K562 (cell line): ENCODE measurements at regions not wholly inside any gene's neighbourhood (a gene's known extent, or its start where the extent isn't known, plus 50 kb on each side); places are given as distances from the start of the nearest gene placed in this dataset.

ENCODE experiments used
- ATAC-seq: fragments of 200-7000 bp; cut with Tn5 transposase; 3 replicates; pipeline ENCODE4 v1.9.1; 2020; ENCODE audit warnings: moderate library complexity
- BruUV-seq: library from RNA; stranded (reverse); fragments of 400-500 nt; replicated peaks from 2 replicates; lab custom pipeline; 2021; lab: Mats Ljungman, UMichigan
- CTCF ChIA-PET: fragments of 300-600 bp; formaldehyde crosslinking; extraction: SDS; loops from one replicate; lab custom pipeline; 2021; ENCODE audit warnings: low intra/inter-chr PET ratio; lab: Yijun Ruan, JAX
- POLR2A ChIA-PET: fragments of 300-600, 350-650 bp; sonication (Branson Sonifier 250); formaldehyde crosslinking; extraction: SDS; loops from one replicate; lab custom pipeline; 2021; ENCODE audit warnings: antibody characterized with exemption, inconsistent platforms; lab: Yijun Ruan, JAX
- DNase-seq, 4 experiments: peaks; one replicate each; pipeline versions ENCODE4 v3.0.0 to v3.0.0-alpha.2; 2011 to 2018; ENCODE audit warnings: low spot score in 3 of 4, mixed read lengths in 3 of 4; ENCODE audit errors: extremely low read depth in 1 of 4
- FAIRE-seq: peaks from 2 replicates; lab custom pipeline; 2011; peaks lifted over from hg19 to GRCh38; lab: Jason Lieb, UNC
- H2AFZ ChIP-seq: 2 replicates; pipeline ENCODE4 v1.6.0; 2011; ENCODE audit warnings: low read depth, low read length, control low read depth, inconsistent platforms
- H3K27ac ChIP-seq: fragments of 200-600 bp; 3 replicates; pipeline ENCODE4 v1.8.0; 2011; ENCODE audit warnings: low read depth, mild to moderate bottlenecking, control low read depth, inconsistent platforms, low read length, moderate library complexity, mixed read lengths; ENCODE audit errors: extremely low read depth
- H3K27me3 ChIP-seq, 2 experiments: fragments of 300-600 bp in 1 of 2; 2 replicates in 1 of 2; 3 replicates in 1 of 2; pipeline versions ENCODE4 v1.6.0 to v1.8.0; 2011; ENCODE audit warnings: inconsistent platforms in 2 of 2, low read length in 2 of 2, mild to moderate bottlenecking in 1 of 2, mixed read lengths in 1 of 2, moderate library complexity in 1 of 2; ENCODE audit not compliant: control insufficient read depth in 2 of 2, insufficient read depth in 2 of 2
- H3K36me3 ChIP-seq: fragments of 300-600 bp; 3 replicates; pipeline ENCODE4 v1.8.0; 2011; ENCODE audit warnings: mild to moderate bottlenecking, low read length, inconsistent platforms; ENCODE audit not compliant: control insufficient read depth, insufficient read depth
- H3K4me1 ChIP-seq, 2 experiments: fragments of 200-600 bp in 1 of 2; replicated peaks in 1 of 2; 2 replicates in 1 of 2; 3 replicates in 1 of 2; pipeline versions ENCODE4 v1.5.1 to v1.8.0; 2011; ENCODE audit warnings: inconsistent platforms in 2 of 2, low read length in 2 of 2, mild to moderate bottlenecking in 1 of 2, mixed read lengths in 1 of 2, moderate library complexity in 1 of 2; ENCODE audit not compliant: control insufficient read depth in 2 of 2, insufficient read depth in 2 of 2
- H3K4me2 ChIP-seq: 2 replicates; pipeline ENCODE4 v1.6.1; 2011; ENCODE audit warnings: low read length, control low read depth, inconsistent platforms, mixed read lengths; ENCODE audit not compliant: insufficient read depth
- H3K4me3 ChIP-seq: fragments of 200-600 bp; sonication (generic), shearing (Covaris generic); 2 replicates; pipeline ENCODE4 v1.5.1; 2016; ENCODE audit warnings: control low read depth, inconsistent platforms
- H3K79me2 ChIP-seq: fragments of 200-600 bp; 3 replicates; pipeline ENCODE4 v1.8.0; 2011; ENCODE audit warnings: low read length, inconsistent platforms; ENCODE audit not compliant: control insufficient read depth, insufficient read depth
- H3K9ac ChIP-seq, 2 experiments: 2 replicates each; pipeline versions ENCODE4 v1.6.0 to v1.6.1; 2011; ENCODE audit warnings: low read depth in 2 of 2, low read length in 2 of 2, control low read depth in 1 of 2, inconsistent platforms in 1 of 2, mild to moderate bottlenecking in 1 of 2, mixed read lengths in 1 of 2; ENCODE audit not compliant: insufficient read depth in 1 of 2
- H3K9me1 ChIP-seq: one replicate; pipeline ENCODE4 v1.6.0; 2011; ENCODE audit warnings: inconsistent platforms, mild to moderate bottlenecking, low read length, moderate library complexity; ENCODE audit not compliant: control insufficient read depth, insufficient read depth
- H3K9me3 ChIP-seq: replicated peaks from 2 replicates; pipeline ENCODE4 v1.5.1; 2011; ENCODE audit warnings: low read depth, low read length, inconsistent platforms; ENCODE audit not compliant: control insufficient read depth, insufficient read depth
- H4K20me1 ChIP-seq: replicated peaks from 2 replicates; pipeline ENCODE4 v1.6.1; 2011; ENCODE audit warnings: low read length, inconsistent platforms, mixed read lengths; ENCODE audit not compliant: control insufficient read depth, insufficient read depth
- ARHGAP35 ChIP-seq: fragments of 450-650 bp; IDR thresholded peaks from 2 replicates; pipeline ENCODE4 v1.6.1; 2018; ENCODE audit not compliant: partially characterized antibody
- CEBPG ChIP-seq, 3 experiments: fragments of 200-800 bp in 1 of 3; sonication (Bioruptor generic) in 1 of 3; sonication (generic) in 1 of 3; formaldehyde crosslinking in 1 of 3; IDR thresholded peaks in 2 of 3; conservative IDR thresholded peaks in 1 of 3; 2 replicates each; pipeline versions ENCODE4 v1.6.1 to v1.8.0; 2016 to 2022; ENCODE audit warnings: missing compliant biosample characterization in 2 of 3, missing genetic modification characterization in 2 of 3, mild to moderate bottlenecking in 1 of 3, missing genetic modification reagents in 1 of 3
- CHD4 ChIP-seq: fragments of 200-600 bp; sonication (generic); IDR thresholded peaks from 3 replicates; pipeline ENCODE4 v1.6.1; 2012; ENCODE audit warnings: low read depth, mild to moderate bottlenecking, mixed read lengths, low read length, inconsistent platforms; ENCODE audit not compliant: insufficient read depth, insufficient replicate concordance, poor library complexity, severe bottlenecking
- GABPB1 ChIP-seq: sonication (generic); formaldehyde crosslinking; IDR thresholded peaks from 2 replicates; pipeline ENCODE4 v1.8.0; 2022; ENCODE audit warnings: mild to moderate bottlenecking, missing genetic modification reagents
- HNRNPK ChIP-seq: fragments of 200-400 bp; formaldehyde crosslinking; IDR thresholded peaks from one replicate; pipeline ENCODE4 v1.6.1; 2018; ENCODE audit warnings: mild to moderate bottlenecking, low read depth, low read length; ENCODE audit not compliant: poor library complexity, severe bottlenecking
- ILF3 ChIP-seq: fragments of 450-650 bp; IDR thresholded peaks from 2 replicates; pipeline ENCODE4 v1.6.1; 2018; ENCODE audit warnings: antibody characterized with exemption, mild to moderate bottlenecking, moderate library complexity, borderline replicate concordance
- MAZ ChIP-seq, 2 experiments: fragments of 450-650 bp in 1 of 2; sonication (generic) in 1 of 2; formaldehyde crosslinking; IDR thresholded peaks in 1 of 2; conservative IDR thresholded peaks in 1 of 2; 2 replicates each; pipeline versions ENCODE4 v1.4.0 to v1.5.0; 2020; ENCODE audit warnings: mild to moderate bottlenecking in 1 of 2, missing genetic modification reagents in 1 of 2
- NCOA6 ChIP-seq: fragments of 450-650 bp; IDR thresholded peaks from 2 replicates; pipeline ENCODE4 v1.6.1; 2017; ENCODE audit warnings: mild to moderate bottlenecking
- NEUROD1 ChIP-seq: fragments of 150-350 bp; IDR thresholded peaks from 2 replicates; pipeline ENCODE4 v1.6.1; 2014; ENCODE audit warnings: borderline replicate concordance, low read length, low read depth; ENCODE audit not compliant: partially characterized antibody
- RBM22 ChIP-seq: fragments of 200-400 bp; formaldehyde crosslinking; IDR thresholded peaks from 2 replicates; pipeline ENCODE4 v1.6.1; 2018; ENCODE audit warnings: low read length, low read depth; ENCODE audit not compliant: poor library complexity, severe bottlenecking
- TAF1 ChIP-seq: IDR thresholded peaks from 2 replicates; pipeline ENCODE4 v1.6.1; 2011; ENCODE audit warnings: mild to moderate bottlenecking, low read length, moderate library complexity; ENCODE audit not compliant: insufficient read depth, control insufficient read depth, severe bottlenecking; ENCODE audit errors: extremely low read depth
- TCF3 ChIP-seq: sonication (generic); formaldehyde crosslinking; IDR thresholded peaks from 2 replicates; pipeline ENCODE4 v1.4.0; 2020; ENCODE audit warnings: mild to moderate bottlenecking, missing genetic modification reagents
- YY1 ChIP-seq, 3 experiments: IDR thresholded peaks; 2 replicates each; pipeline ENCODE4 v1.6.1; 2011; ENCODE audit warnings: low read length in 2 of 3, mild to moderate bottlenecking in 2 of 3, moderate library complexity in 2 of 3, borderline replicate concordance in 1 of 3, control low read depth in 1 of 3, low read depth in 1 of 3; ENCODE audit not compliant: insufficient read depth in 3 of 3, insufficient replicate concordance in 2 of 3, control insufficient read depth in 1 of 3, insufficient read length in 1 of 3; ENCODE audit errors: extremely low read depth in 1 of 3
- ZNF445 ChIP-seq: fragments of 250-450 bp; sonication (Bioruptor Pico); IDR thresholded peaks from 2 replicates; pipeline ENCODE4 v1.4.0; 2020; ENCODE audit warnings: low read depth, mild to moderate bottlenecking, moderate library complexity
- WGBS: fragments of 100-300 bp; shearing (Covaris generic); methylation state at CpG from one replicate; pipeline ENCODE4 v1.1.6; 2016; ENCODE audit warnings: low coverage, mixed read lengths; ENCODE audit not compliant: insufficient coverage; ENCODE audit errors: missing lambda C conversion rate; 5-methylcytosine and 5-hydroxymethylcytosine counted together
- in situ Hi-C: fragments of 300-500 bp; cut with MboI; formaldehyde crosslinking; loops from 4 replicates; pipeline ENCODE4 v1.15.0; 2018; ENCODE audit warnings: inconsistent platforms, mixed read lengths
- intact Hi-C: fragments of 100-400 bp; cut with micrococcal nuclease; formaldehyde crosslinking; loops from 2 replicates; pipeline ENCODE4 v1.14.2; 2022
- TF ChIP-seq, protein P1 (sequence below): fragments of 450-650 bp; conservative IDR thresholded peaks from 2 replicates; pipeline ENCODE4 v1.6.1; 2016; ENCODE audit warnings: missing genetic modification characterization, low read depth, mild to moderate bottlenecking, control low read depth, missing compliant biosample characterization
- TF ChIP-seq, protein P2 (sequence below): fragments of 250-450 bp; sonication (Bioruptor Pico); IDR thresholded peaks from 2 replicates; pipeline ENCODE4 v1.5.0; 2020; ENCODE audit warnings: mild to moderate bottlenecking

DNA sequence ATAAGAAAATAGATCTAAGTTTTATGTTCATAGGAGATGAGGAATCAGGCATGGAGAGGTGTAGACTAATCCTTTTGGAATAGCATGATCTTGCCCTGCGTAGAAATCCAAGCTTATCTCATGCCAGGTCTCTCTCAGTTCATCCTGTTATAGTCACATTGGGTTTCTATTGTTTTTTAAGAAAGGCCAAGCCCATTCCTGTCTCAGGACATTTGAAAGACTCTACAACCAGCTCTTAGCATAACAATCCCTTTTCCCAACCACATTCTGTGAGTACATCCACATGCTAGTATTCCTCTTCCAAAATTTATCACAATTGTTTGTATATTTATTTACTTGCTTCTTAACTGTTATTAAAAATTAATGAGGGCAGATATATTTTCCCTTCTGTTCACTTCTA lies 130.3 kb downstream of the MMUT start:
- BruUV-seq, result no TSS peak
- DNase-seq (no peak), ATAC-seq (no peak), FAIRE-seq (no peak)
- ChIA-PET POLR2A (no interaction called here), CTCF (no interaction called here)
- H3K4me2 ChIP-seq, result no peak overlapping the region
- no peak overlapping the region for H3K9ac ChIP-seq
- in situ Hi-C loops (no loop called here), intact Hi-C loops (no loop called here)
- no peaks in the 10 kb centered on the region for H3K79me2 ChIP-seq
- no peak overlapping the region for H2AFZ ChIP-seq
- H3K36me3 ChIP-seq, result no peaks in the 10 kb centered on the region
- no peaks in the 10 kb centered on the region for H3K4me1 ChIP-seq
- H3K27ac ChIP-seq, result no peak overlapping the region
- WGBS, result 4% methylated on average over 1 of the region's 1 CpG
- no peaks in the 10 kb centered on the region for H3K27me3 ChIP-seq
- H4K20me1 ChIP-seq, result no peaks in the 10 kb centered on the region
- H3K9me1 ChIP-seq, result no peaks in the 10 kb centered on the region
- H3K4me3 ChIP-seq, result no peak overlapping the region
- no peaks in the 10 kb centered on the region for H3K9me3 ChIP-seq
- no peak for TF ChIP-seq ILF3
- no peak for TF ChIP-seq NEUROD1
- TF ChIP-seq TAF1, result no peak
- TF ChIP-seq, protein P1, sequence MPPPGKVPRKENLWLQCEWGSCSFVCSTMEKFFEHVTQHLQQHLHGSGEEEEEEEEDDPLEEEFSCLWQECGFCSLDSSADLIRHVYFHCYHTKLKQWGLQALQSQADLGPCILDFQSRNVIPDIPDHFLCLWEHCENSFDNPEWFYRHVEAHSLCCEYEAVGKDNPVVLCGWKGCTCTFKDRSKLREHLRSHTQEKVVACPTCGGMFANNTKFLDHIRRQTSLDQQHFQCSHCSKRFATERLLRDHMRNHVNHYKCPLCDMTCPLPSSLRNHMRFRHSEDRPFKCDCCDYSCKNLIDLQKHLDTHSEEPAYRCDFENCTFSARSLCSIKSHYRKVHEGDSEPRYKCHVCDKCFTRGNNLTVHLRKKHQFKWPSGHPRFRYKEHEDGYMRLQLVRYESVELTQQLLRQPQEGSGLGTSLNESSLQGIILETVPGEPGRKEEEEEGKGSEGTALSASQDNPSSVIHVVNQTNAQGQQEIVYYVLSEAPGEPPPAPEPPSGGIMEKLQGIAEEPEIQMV (tag), result no peak
- no peak for TF ChIP-seq CHD4
- TF ChIP-seq TCF3 (CRISPR knock-in tag), result no peak
- no peak for TF ChIP-seq NCOA6
- TF ChIP-seq, protein P2, sequence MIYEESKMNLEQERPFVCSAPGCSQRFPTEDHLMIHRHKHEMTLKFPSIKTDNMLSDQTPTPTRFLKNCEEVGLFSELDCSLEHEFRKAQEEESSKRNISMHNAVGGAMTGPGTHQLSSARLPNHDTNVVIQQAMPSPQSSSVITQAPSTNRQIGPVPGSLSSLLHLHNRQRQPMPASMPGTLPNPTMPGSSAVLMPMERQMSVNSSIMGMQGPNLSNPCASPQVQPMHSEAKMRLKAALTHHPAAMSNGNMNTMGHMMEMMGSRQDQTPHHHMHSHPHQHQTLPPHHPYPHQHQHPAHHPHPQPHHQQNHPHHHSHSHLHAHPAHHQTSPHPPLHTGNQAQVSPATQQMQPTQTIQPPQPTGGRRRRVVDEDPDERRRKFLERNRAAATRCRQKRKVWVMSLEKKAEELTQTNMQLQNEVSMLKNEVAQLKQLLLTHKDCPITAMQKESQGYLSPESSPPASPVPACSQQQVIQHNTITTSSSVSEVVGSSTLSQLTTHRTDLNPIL (CRISPR knock-in tag), result no peak
- TF ChIP-seq RBM22, result no peak
- TF ChIP-seq HNRNPK, result no peak
- no peak for TF ChIP-seq GABPB1 (CRISPR knock-in tag)
- TF ChIP-seq MAZ (CRISPR knock-in tag; conservative IDR thresholded peaks at IDR 0.05 in 1 of 2, IDR thresholded peaks at IDR 0.05 in 1 of 2), result no peak
- no peak for TF ChIP-seq YY1 (IDR thresholded peaks at IDR 0.05; ENCODE audit: borderline replicate concordance in 1 of 3, control insufficient read depth in 1 of 3, extremely low read depth in 1 of 3, insufficient read depth in 3 of 3, insufficient read length in 1 of 3, insufficient replicate concordance in 2 of 3, low read depth in 1 of 3, low read length in 2 of 3)
- no peak for TF ChIP-seq ZNF445 (CRISPR knock-in tag)
- no peak for TF ChIP-seq CEBPG (CRISPR knock-in tag; IDR thresholded peaks at IDR 0.05)
- no peak for TF ChIP-seq CEBPG (tag; conservative IDR thresholded peaks at IDR 0.05 in 1 of 2, IDR thresholded peaks at IDR 0.05 in 1 of 2)
- TF ChIP-seq ARHGAP35, result no peak
